Neural cell (in vitro differentiated cells): ENCODE measurements at regions not wholly inside any gene's neighbourhood (a gene's known extent, or its start where the extent isn't known, plus 50 kb on each side); places are given as distances from the start of the nearest gene placed in this dataset.

ENCODE experiments used
- H2AFZ ChIP-seq: fragments of 200-600, 300-800 bp; sonication (generic), shearing (Covaris generic); 2 replicates; pipeline ENCODE4 v1.6.0; 2014; ENCODE audit warnings: low read depth, mild to moderate bottlenecking, antibody characterized with exemption, low read length, moderate library complexity
- H3F3A ChIP-seq: fragments of 200-600 bp; shearing (Covaris generic); 2 replicates; pipeline ENCODE4 v1.6.1; 2016; ENCODE audit warnings: mild to moderate bottlenecking, moderate library complexity, mixed read lengths, antibody characterized with exemption, low read length; ENCODE audit not compliant: insufficient read depth, poor library complexity, severe bottlenecking
- H3K27ac ChIP-seq: fragments of 200-600, 300-800 bp; sonication (generic), shearing (Covaris generic); 2 replicates; pipeline ENCODE4 v1.5.1; 2014; ENCODE audit warnings: mild to moderate bottlenecking, low read length, moderate library complexity
- H3K27me3 ChIP-seq: fragments of 300-800, 200-600 bp; sonication (generic), shearing (Covaris generic); 2 replicates; pipeline ENCODE4 v1.6.0; 2014; ENCODE audit warnings: mild to moderate bottlenecking, low read depth, low read length, moderate library complexity; ENCODE audit not compliant: insufficient read depth
- H3K36me3 ChIP-seq: fragments of 300-800, 200-600 bp; sonication (generic), shearing (Covaris generic); 2 replicates; pipeline ENCODE4 v1.5.1; 2014; ENCODE audit warnings: mild to moderate bottlenecking, antibody characterized with exemption, low read length, moderate library complexity; ENCODE audit not compliant: insufficient read depth
- H3K4me2 ChIP-seq: fragments of 300-800, 200-600 bp; sonication (generic), shearing (Covaris generic); 2 replicates; pipeline ENCODE4 v1.6.0; 2014; ENCODE audit warnings: mild to moderate bottlenecking, low read length
- H3K4me3 ChIP-seq: fragments of 300-800, 200-600 bp; sonication (generic), shearing (Covaris generic); 2 replicates; pipeline ENCODE4 v1.5.1; 2014; ENCODE audit warnings: mild to moderate bottlenecking, low read length, moderate library complexity
- H3K79me2 ChIP-seq: fragments of 200-600 bp; shearing (Covaris generic); replicated peaks from 2 replicates; pipeline ENCODE4 v1.6.0; 2014; ENCODE audit warnings: mild to moderate bottlenecking, low read length, moderate library complexity; ENCODE audit not compliant: insufficient read depth
- H3K9ac ChIP-seq: fragments of 300-800, 200-600 bp; sonication (generic), shearing (Covaris generic); 2 replicates; pipeline ENCODE4 v1.6.1; 2016; ENCODE audit warnings: mild to moderate bottlenecking, low read length, mixed read lengths
- H3K9me2 ChIP-seq: fragments of 200-600 bp; shearing (Covaris generic); 2 replicates; pipeline ENCODE4 v1.6.1; 2016; ENCODE audit warnings: mild to moderate bottlenecking, low read length, mixed read lengths; ENCODE audit not compliant: insufficient read depth
- H3K9me3 ChIP-seq: fragments of 200-600, 300-800 bp; sonication (generic), shearing (Covaris generic); 2 replicates; pipeline ENCODE4 v1.6.1; 2016; ENCODE audit warnings: mild to moderate bottlenecking, mixed run types, low read length, moderate library complexity, mixed read lengths
- H4K20me1 ChIP-seq: fragments of 200-600 bp; shearing (Covaris generic); 2 replicates; pipeline ENCODE4 v1.6.1; 2016; ENCODE audit warnings: mild to moderate bottlenecking, mixed run types; ENCODE audit not compliant: insufficient read depth
- EP300 ChIP-seq: fragments of 450-650 bp; conservative IDR thresholded peaks from 2 replicates; pipeline ENCODE4 v1.6.1; 2014; ENCODE audit warnings: antibody characterized with exemption, mild to moderate bottlenecking, moderate library complexity; ENCODE audit not compliant: poor library complexity, severe bottlenecking
- EZH2 ChIP-seq: fragments of 200-600, 300-800 bp; shearing (Covaris generic), sonication (generic); IDR thresholded peaks from 2 replicates; pipeline ENCODE4 v1.6.1; 2014; ENCODE audit warnings: antibody characterized with exemption, low read length, borderline replicate concordance, mild to moderate bottlenecking; ENCODE audit not compliant: insufficient read depth, poor library complexity, severe bottlenecking
- MXI1 ChIP-seq: fragments of 450-650 bp; conservative IDR thresholded peaks from 2 replicates; pipeline ENCODE4 v1.6.1; 2014; ENCODE audit warnings: antibody characterized with exemption, mild to moderate bottlenecking; ENCODE audit not compliant: poor library complexity, severe bottlenecking
- POLR2AphosphoS5 ChIP-seq: IDR thresholded peaks from 2 replicates; pipeline ENCODE4 v1.6.1; 2012
- RAD21 ChIP-seq: fragments of 450-650 bp; conservative IDR thresholded peaks from 2 replicates; pipeline ENCODE4 v1.6.1; 2014; ENCODE audit warnings: antibody characterized with exemption, mild to moderate bottlenecking, moderate library complexity
- SMC3 ChIP-seq: fragments of 450-650 bp; conservative IDR thresholded peaks from 2 replicates; pipeline ENCODE4 v1.6.1; 2014; ENCODE audit warnings: antibody characterized with exemption, mild to moderate bottlenecking, moderate library complexity; ENCODE audit not compliant: poor library complexity
- TAF1 ChIP-seq: IDR thresholded peaks from 2 replicates; pipeline ENCODE4 v1.6.1; 2012; ENCODE audit warnings: low read depth
- TF ChIP-seq, protein P1 (sequence below): IDR thresholded peaks from 2 replicates; pipeline ENCODE4 v1.6.1; 2012; ENCODE audit warnings: borderline replicate concordance
- TF ChIP-seq, protein P2 (sequence below): fragments of 450-650 bp; IDR thresholded peaks from 2 replicates; pipeline ENCODE4 v1.5.1; 2014; ENCODE audit warnings: antibody characterized with exemption, mild to moderate bottlenecking, moderate library complexity; ENCODE audit not compliant: poor library complexity, severe bottlenecking

DNA sequence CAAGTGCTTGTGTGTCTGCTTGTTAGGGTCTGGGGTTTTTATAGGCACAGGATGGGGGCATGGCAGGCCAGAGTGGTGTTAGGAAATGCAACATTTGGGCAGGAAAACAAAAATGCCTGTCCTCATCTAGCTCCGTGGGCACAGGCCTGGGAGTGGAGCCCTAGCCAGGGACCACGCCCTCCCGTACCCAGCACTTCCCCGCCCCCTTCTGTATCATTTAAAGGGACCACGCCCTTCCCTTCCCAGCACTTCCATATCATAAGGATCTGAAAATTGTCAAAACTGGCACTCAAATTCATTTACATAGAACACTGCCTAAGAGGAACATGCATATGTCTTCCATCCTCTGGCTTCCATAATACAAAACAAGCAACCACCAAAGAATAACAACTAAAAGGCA, 185.8 kb downstream of the B3GLCT start:
- H3K27ac ChIP-seq = no peak overlapping the region
- no peaks in the 10 kb centered on the region for H3K9me3 ChIP-seq
- H3K4me3 ChIP-seq = no peak overlapping the region
- no peaks in the 10 kb centered on the region for H3K36me3 ChIP-seq
- H3K4me2 ChIP-seq = no peak overlapping the region
- TF ChIP-seq TAF1 (no peak), EP300 (no peak), MXI1 (no peak), RAD21 (no peak)
- TF ChIP-seq, protein P1, sequence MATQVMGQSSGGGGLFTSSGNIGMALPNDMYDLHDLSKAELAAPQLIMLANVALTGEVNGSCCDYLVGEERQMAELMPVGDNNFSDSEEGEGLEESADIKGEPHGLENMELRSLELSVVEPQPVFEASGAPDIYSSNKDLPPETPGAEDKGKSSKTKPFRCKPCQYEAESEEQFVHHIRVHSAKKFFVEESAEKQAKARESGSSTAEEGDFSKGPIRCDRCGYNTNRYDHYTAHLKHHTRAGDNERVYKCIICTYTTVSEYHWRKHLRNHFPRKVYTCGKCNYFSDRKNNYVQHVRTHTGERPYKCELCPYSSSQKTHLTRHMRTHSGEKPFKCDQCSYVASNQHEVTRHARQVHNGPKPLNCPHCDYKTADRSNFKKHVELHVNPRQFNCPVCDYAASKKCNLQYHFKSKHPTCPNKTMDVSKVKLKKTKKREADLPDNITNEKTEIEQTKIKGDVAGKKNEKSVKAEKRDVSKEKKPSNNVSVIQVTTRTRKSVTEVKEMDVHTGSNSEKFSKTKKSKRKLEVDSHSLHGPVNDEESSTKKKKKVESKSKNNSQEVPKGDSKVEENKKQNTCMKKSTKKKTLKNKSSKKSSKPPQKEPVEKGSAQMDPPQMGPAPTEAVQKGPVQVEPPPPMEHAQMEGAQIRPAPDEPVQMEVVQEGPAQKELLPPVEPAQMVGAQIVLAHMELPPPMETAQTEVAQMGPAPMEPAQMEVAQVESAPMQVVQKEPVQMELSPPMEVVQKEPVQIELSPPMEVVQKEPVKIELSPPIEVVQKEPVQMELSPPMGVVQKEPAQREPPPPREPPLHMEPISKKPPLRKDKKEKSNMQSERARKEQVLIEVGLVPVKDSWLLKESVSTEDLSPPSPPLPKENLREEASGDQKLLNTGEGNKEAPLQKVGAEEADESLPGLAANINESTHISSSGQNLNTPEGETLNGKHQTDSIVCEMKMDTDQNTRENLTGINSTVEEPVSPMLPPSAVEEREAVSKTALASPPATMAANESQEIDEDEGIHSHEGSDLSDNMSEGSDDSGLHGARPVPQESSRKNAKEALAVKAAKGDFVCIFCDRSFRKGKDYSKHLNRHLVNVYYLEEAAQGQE = no peak
- H3K27me3 ChIP-seq = no peaks in the 10 kb centered on the region
- H4K20me1 ChIP-seq = no peaks in the 10 kb centered on the region
- H3K79me2 ChIP-seq = no peaks in the 10 kb centered on the region
- H3K9ac ChIP-seq = no peak overlapping the region
- H3F3A ChIP-seq = no peaks in the 10 kb centered on the region
- no peaks in the 10 kb centered on the region for H3K9me2 ChIP-seq
- H2AFZ ChIP-seq = no peak overlapping the region

DNA sequence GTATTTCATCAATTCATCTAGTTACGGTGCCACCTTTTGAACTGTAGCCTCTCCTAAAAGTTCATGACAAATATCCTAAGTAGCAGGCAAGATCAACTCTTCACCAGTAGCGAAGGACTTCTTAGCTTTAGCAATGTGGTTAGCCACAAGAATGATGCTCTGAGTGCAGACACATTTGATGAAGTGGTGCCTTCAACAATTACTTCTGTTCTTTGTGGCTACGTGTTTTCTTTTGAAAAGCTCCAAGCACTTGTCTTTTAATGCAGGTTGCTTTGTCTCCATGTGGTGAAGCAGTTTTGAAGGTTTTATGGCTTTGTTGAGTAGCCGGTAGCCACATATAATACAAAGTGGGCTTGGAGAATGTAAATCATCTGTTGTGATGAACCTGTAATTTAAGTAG, 194.7 kb downstream of the B3GLCT start:
- Histone ChIP-seq H3K9me3 (peaks cover 2% of the 10 kb centered on the region), H3K79me2 (no peaks in the 10 kb centered on the region), H3K9ac (no peak overlapping the region), H3K4me2 (no peak overlapping the region), H3K36me3 (no peaks in the 10 kb centered on the region), H3K27ac (no peak overlapping the region), H2AFZ (no peak overlapping the region), H3K9me2 (no peaks in the 10 kb centered on the region), H3F3A (no peaks in the 10 kb centered on the region), H4K20me1 (no peaks in the 10 kb centered on the region), H3K27me3 (no peaks in the 10 kb centered on the region), H3K4me3 (no peak overlapping the region)
- TF ChIP-seq, protein P2, sequence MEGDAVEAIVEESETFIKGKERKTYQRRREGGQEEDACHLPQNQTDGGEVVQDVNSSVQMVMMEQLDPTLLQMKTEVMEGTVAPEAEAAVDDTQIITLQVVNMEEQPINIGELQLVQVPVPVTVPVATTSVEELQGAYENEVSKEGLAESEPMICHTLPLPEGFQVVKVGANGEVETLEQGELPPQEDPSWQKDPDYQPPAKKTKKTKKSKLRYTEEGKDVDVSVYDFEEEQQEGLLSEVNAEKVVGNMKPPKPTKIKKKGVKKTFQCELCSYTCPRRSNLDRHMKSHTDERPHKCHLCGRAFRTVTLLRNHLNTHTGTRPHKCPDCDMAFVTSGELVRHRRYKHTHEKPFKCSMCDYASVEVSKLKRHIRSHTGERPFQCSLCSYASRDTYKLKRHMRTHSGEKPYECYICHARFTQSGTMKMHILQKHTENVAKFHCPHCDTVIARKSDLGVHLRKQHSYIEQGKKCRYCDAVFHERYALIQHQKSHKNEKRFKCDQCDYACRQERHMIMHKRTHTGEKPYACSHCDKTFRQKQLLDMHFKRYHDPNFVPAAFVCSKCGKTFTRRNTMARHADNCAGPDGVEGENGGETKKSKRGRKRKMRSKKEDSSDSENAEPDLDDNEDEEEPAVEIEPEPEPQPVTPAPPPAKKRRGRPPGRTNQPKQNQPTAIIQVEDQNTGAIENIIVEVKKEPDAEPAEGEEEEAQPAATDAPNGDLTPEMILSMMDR = no peak
- TF ChIP-seq TAF1 = no peak
- TF ChIP-seq EZH2 = no peak
- TF ChIP-seq, protein P1 = no peak
- no peak for TF ChIP-seq RAD21
- no peak for TF ChIP-seq EP300
- TF ChIP-seq SMC3 = no peak
- no peak for TF ChIP-seq MXI1
- no peak for TF ChIP-seq POLR2AphosphoS5
